Natural killer cell (primary cell): ENCODE measurements at regions not wholly inside any gene's neighbourhood (a gene's known extent, or its start where the extent isn't known, plus 50 kb on each side); places are given as distances from the start of the nearest gene placed in this dataset.

Source experiments
- ATAC-seq, 3 donors: fragments of 150-1000 bp in 2 of 3; fragments of 200-7000 bp in 1 of 3; cut with Tn5 transposase; 1 replicate in 1 of 3; 2 replicates in 2 of 3; pipeline ENCODE4 v1.10.0; 2021; ENCODE audit warnings: mild to moderate bottlenecking in 2 of 3, moderate library complexity in 2 of 3
- DNase-seq, 2 donors: peaks; one replicate each; pipeline versions ENCODE4 v3.0.0 to v3.0.0-alpha.2; 2013 to 2021; ENCODE audit warnings: mixed read lengths in 1 of 2
- H3K27ac ChIP-seq: one replicate; pipeline ENCODE4 v1.5.1; 2013; ENCODE audit warnings: mild to moderate bottlenecking, low read length
- H3K27me3 ChIP-seq: one replicate; pipeline ENCODE4 v1.6.1; 2013; ENCODE audit warnings: low read length; ENCODE audit not compliant: control insufficient read depth, insufficient read depth
- H3K36me3 ChIP-seq: one replicate; pipeline ENCODE4 v1.6.1; 2013; ENCODE audit warnings: low read length; ENCODE audit not compliant: control insufficient read depth, insufficient read depth
- H3K4me1 ChIP-seq: one replicate; pipeline ENCODE4 v1.6.1; 2013; ENCODE audit warnings: low read length; ENCODE audit not compliant: control insufficient read depth, insufficient read depth
- H3K4me3 ChIP-seq: one replicate; pipeline ENCODE4 v1.5.1; 2013; ENCODE audit warnings: low read length
- H3K9me3 ChIP-seq: one replicate; pipeline ENCODE4 v1.6.1; 2013; ENCODE audit warnings: low read length; ENCODE audit not compliant: control insufficient read depth, insufficient read depth
- H3K27ac Mint-ChIP-seq, 2 donors: one replicate each; pipeline ENCODE4 v1.8.0; 2022; ENCODE audit warnings: mild to moderate bottlenecking in 2 of 2, mixed read lengths in 2 of 2, moderate library complexity in 1 of 2
- H3K27me3 Mint-ChIP-seq, 2 donors: one replicate each; pipeline ENCODE4 v1.8.0; 2022; ENCODE audit warnings: low read depth in 2 of 2, mixed read lengths in 2 of 2
- H3K36me3 Mint-ChIP-seq: one replicate; pipeline ENCODE4 v1.8.0; 2022; ENCODE audit warnings: mixed read lengths
- H3K4me1 Mint-ChIP-seq, 2 donors: one replicate each; pipeline ENCODE4 v1.8.0; 2022; ENCODE audit warnings: mixed read lengths in 2 of 2
- H3K4me3 Mint-ChIP-seq: one replicate; pipeline ENCODE4 v1.8.0; 2022; ENCODE audit warnings: mild to moderate bottlenecking, moderate library complexity, mixed read lengths
- H3K9me3 Mint-ChIP-seq, 2 donors: one replicate each; pipeline ENCODE4 v1.8.0; 2022; ENCODE audit warnings: mixed read lengths in 2 of 2
- CTCF ChIP-seq: fragments of 200-600 bp; IDR thresholded peaks from one replicate; pipeline ENCODE4 v1.8.0; 2022; ENCODE audit warnings: antibody characterized with exemption
- WGBS: methylation state at CpG from one replicate; pipeline ENCODE4 v1.1.7; 2013; ENCODE audit warnings: missing lambda C conversion rate; ENCODE audit not compliant: insufficient coverage; 5-methylcytosine and 5-hydroxymethylcytosine counted together
- intact Hi-C: fragments of 100-400 bp; cut with micrococcal nuclease; formaldehyde crosslinking; loops from one replicate; pipeline ENCODE4 v1.14.2; 2022

- H3K36me3 Mint-ChIP-seq = no peaks in the 10 kb centered on the region
- Histone ChIP-seq H3K9me3 (no peaks in the 10 kb centered on the region), H3K4me3 (no peak overlapping the region), H3K27me3 (peaks cover 2% of the 10 kb centered on the region), H3K4me1 (no peaks in the 10 kb centered on the region), H3K36me3 (no peaks in the 10 kb centered on the region), H3K27ac (no peak overlapping the region)
- peaks cover 0 to 4% of the 10 kb centered on the region in 2 donors for H3K4me1 Mint-ChIP-seq
- no peak overlapping the region for H3K4me3 Mint-ChIP-seq
- ATAC-seq (no peak), DNase-seq (no peak)
- H3K27ac Mint-ChIP-seq = no peak overlapping the region
- peaks cover 0 to 3% of the 10 kb centered on the region in 2 donors for H3K9me3 Mint-ChIP-seq
- 30% methylated on average over 25 of the region's 26 CpGs for WGBS
- intact Hi-C loops = no loop called here
- no peak for TF ChIP-seq CTCF
- H3K27me3 Mint-ChIP-seq = peaks cover 0 to 11% of the 10 kb centered on the region in 2 donors
Observed at GRCh38 chr7:54888067-54888733, 129.2 kb upstream of the SEC61G start.

GRCh38 chr7:54888734-54889082, 129.7 kb upstream of the SEC61G start:
- ATAC-seq = no peak
- no peak for DNase-seq
- Mint-ChIP-seq H3K27ac (no peak overlapping the region), H3K4me1 (peaks cover 0 to 4% of the 10 kb centered on the region in 2 donors), H3K27me3 (peaks cover 0 to 11% of the 10 kb centered on the region in 2 donors), H3K36me3 (no peaks in the 10 kb centered on the region), H3K4me3 (no peak overlapping the region), H3K9me3 (peaks cover 0 to 3% of the 10 kb centered on the region in 2 donors)
- Histone ChIP-seq H3K27ac (no peak overlapping the region), H3K27me3 (peaks cover 2% of the 10 kb centered on the region), H3K4me3 (no peak overlapping the region), H3K36me3 (no peaks in the 10 kb centered on the region), H3K9me3 (no peaks in the 10 kb centered on the region), H3K4me1 (no peaks in the 10 kb centered on the region)
- WGBS = 11% methylated on average over 11 of the region's 12 CpGs
- no peak for TF ChIP-seq CTCF
- intact Hi-C loops = no loop called here

GRCh38 chr7:54897891-54898290, 120.9 kb upstream of the EGFR start:
- WGBS = 75% methylated on average over 1 of the region's 2 CpGs
- peaks cover 0 to 5% of the 10 kb centered on the region in 2 donors for H3K9me3 Mint-ChIP-seq
- H3K4me3 Mint-ChIP-seq = no peak overlapping the region
- Histone ChIP-seq H3K27me3 (no peaks in the 10 kb centered on the region), H3K4me3 (no peak overlapping the region), H3K27ac (no peak overlapping the region), H3K4me1 (no peaks in the 10 kb centered on the region), H3K9me3 (no peaks in the 10 kb centered on the region), H3K36me3 (no peaks in the 10 kb centered on the region)
- H3K36me3 Mint-ChIP-seq = no peaks in the 10 kb centered on the region
- ATAC-seq = no peak
- no peak for TF ChIP-seq CTCF
- intact Hi-C loops = no loop called here
- no peaks in the 10 kb centered on the region for H3K27me3 Mint-ChIP-seq
- H3K27ac Mint-ChIP-seq = no peak overlapping the region
- DNase-seq = no peak
- no peaks in the 10 kb centered on the region for H3K4me1 Mint-ChIP-seq
